ENCODE measurements at regions not wholly inside any gene's neighbourhood (a gene's known extent, or its start where the extent isn't known, plus 50 kb on each side); places are given as distances from the start of the nearest gene placed in this dataset.

DNA sequence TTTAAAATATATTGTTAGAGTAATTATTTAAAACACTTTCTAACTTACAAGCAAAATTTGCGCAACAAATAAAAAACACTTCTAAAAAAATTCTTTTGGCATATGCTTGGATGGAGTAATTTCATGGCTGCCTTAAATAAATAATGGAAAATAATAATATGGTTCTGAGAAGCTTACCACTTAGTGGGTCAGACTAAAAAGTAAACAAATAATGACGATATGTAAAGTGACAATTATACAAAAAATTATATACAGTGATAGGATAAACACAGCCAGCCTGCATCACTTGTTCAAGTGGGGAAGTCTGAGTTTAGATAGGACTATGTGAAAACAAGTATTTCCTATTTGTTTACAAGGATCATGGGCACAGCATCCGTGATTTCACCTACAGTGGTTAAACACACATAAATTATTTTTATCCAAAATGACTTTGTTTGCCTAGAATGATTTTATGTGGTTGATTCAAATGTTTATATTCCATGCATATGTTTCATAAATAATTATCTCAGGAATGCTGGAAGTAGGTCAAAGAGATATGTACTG is 141.7 kb upstream of the SEMA3D start:
- no peaks in the 10 kb centered on the region for H3K27me3 ChIP-seq (ENCODE audit: control insufficient read depth in 3 of 3, insufficient read depth in 3 of 3, low read length in 2 of 3)
- H3K36me3 ChIP-seq (ENCODE audit: control insufficient read depth in 4 of 4, insufficient read depth in 4 of 4, low read length in 4 of 4), result no peaks in the 10 kb centered on the region
- H3K4me3 ChIP-seq, result no peak overlapping the region
- WGBS, 2 donors, result 73 to 76% methylated on average over 3 of the region's 3 CpGs
- no peak for ATAC-seq (ENCODE audit: insufficient read depth, low FRiP score)
- H3K9me3 ChIP-seq (ENCODE audit: control insufficient read depth in 4 of 4, insufficient read depth in 3 of 4, low read length in 3 of 4), result no peaks in the 10 kb centered on the region
- peak in 2 of 3 donors; percentile 72 to 75 for DNase-seq
- H3K27ac ChIP-seq (ENCODE audit: low read depth in 1 of 2, low read length in 1 of 2), result no peak overlapping the region
- TF ChIP-seq, protein P1, sequence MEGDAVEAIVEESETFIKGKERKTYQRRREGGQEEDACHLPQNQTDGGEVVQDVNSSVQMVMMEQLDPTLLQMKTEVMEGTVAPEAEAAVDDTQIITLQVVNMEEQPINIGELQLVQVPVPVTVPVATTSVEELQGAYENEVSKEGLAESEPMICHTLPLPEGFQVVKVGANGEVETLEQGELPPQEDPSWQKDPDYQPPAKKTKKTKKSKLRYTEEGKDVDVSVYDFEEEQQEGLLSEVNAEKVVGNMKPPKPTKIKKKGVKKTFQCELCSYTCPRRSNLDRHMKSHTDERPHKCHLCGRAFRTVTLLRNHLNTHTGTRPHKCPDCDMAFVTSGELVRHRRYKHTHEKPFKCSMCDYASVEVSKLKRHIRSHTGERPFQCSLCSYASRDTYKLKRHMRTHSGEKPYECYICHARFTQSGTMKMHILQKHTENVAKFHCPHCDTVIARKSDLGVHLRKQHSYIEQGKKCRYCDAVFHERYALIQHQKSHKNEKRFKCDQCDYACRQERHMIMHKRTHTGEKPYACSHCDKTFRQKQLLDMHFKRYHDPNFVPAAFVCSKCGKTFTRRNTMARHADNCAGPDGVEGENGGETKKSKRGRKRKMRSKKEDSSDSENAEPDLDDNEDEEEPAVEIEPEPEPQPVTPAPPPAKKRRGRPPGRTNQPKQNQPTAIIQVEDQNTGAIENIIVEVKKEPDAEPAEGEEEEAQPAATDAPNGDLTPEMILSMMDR (IDR thresholded peaks at IDR 0.05; ENCODE audit: control extremely low read depth, extremely low read depth), result no peak
- H3K9ac ChIP-seq (ENCODE audit: insufficient read depth in 1 of 2, low read length in 2 of 2), result no peak overlapping the region
- peaks cover 0 to 7% (median 3%) of the 10 kb centered on the region in 5 donors for H3K4me1 ChIP-seq (ENCODE audit: control insufficient read depth in 5 of 5, insufficient read depth in 5 of 5, low read length in 5 of 5)

GRCh38 chr7:85324145-85324799 is 137.4 kb upstream of the SEMA3D start:
- peaks cover 0 to 7% (median 3%) of the 10 kb centered on the region in 5 donors for H3K4me1 ChIP-seq (ENCODE audit: control insufficient read depth in 5 of 5, insufficient read depth in 5 of 5, low read length in 5 of 5)
- WGBS, 2 donors, result 74 to 83% methylated on average over 4 of the region's 4 CpGs
- no peaks in the 10 kb centered on the region for H3K27me3 ChIP-seq (ENCODE audit: control insufficient read depth in 3 of 3, insufficient read depth in 3 of 3, low read length in 2 of 3)
- H3K4me3 ChIP-seq, result no peak overlapping the region
- DNase-seq (no peak), ATAC-seq (ENCODE audit: insufficient read depth, low FRiP score) (no peak)
- TF ChIP-seq, protein P1 (IDR thresholded peaks at IDR 0.05; ENCODE audit: control extremely low read depth, extremely low read depth), result no peak
- no peak overlapping the region for H3K27ac ChIP-seq (ENCODE audit: low read depth in 1 of 2, low read length in 1 of 2)
- no peaks in the 10 kb centered on the region for H3K9me3 ChIP-seq (ENCODE audit: control insufficient read depth in 4 of 4, insufficient read depth in 3 of 4, low read length in 3 of 4)
- no peaks in the 10 kb centered on the region for H3K36me3 ChIP-seq (ENCODE audit: control insufficient read depth in 4 of 4, insufficient read depth in 4 of 4, low read length in 4 of 4)
- H3K9ac ChIP-seq (ENCODE audit: insufficient read depth in 1 of 2, low read length in 2 of 2), result no peak overlapping the region

GRCh38 chr7:85322252-85322651 is 135.4 kb upstream of the SEMA3D start:
- H3K9ac ChIP-seq (ENCODE audit: insufficient read depth in 1 of 2, low read length in 2 of 2), result no peak overlapping the region
- H3K9me3 ChIP-seq (ENCODE audit: control insufficient read depth in 4 of 4, insufficient read depth in 3 of 4, low read length in 3 of 4), result no peaks in the 10 kb centered on the region
- H3K4me3 ChIP-seq, result no peak overlapping the region
- no peaks in the 10 kb centered on the region for H3K27me3 ChIP-seq (ENCODE audit: control insufficient read depth in 3 of 3, insufficient read depth in 3 of 3, low read length in 2 of 3)
- no peaks in the 10 kb centered on the region for H3K36me3 ChIP-seq (ENCODE audit: control insufficient read depth in 4 of 4, insufficient read depth in 4 of 4, low read length in 4 of 4)
- TF ChIP-seq, protein P1 (IDR thresholded peaks at IDR 0.05; ENCODE audit: control extremely low read depth, extremely low read depth), result no peak
- 73 to 89% methylated on average over 4 of the region's 4 CpGs for WGBS, 2 donors
- H3K27ac ChIP-seq (ENCODE audit: low read depth in 1 of 2, low read length in 1 of 2), result no peak overlapping the region
- DNase-seq, result no peak
- ATAC-seq (ENCODE audit: insufficient read depth, low FRiP score), result no peak
- no peaks in the 10 kb centered on the region for H3K4me1 ChIP-seq (ENCODE audit: control insufficient read depth in 5 of 5, insufficient read depth in 5 of 5, low read length in 5 of 5)
